PC-3 (cell line): ENCODE measurements at regions not wholly inside any gene's neighbourhood (a gene's known extent, or its start where the extent isn't known, plus 50 kb on each side); places are given as distances from the start of the nearest gene placed in this dataset.

Source experiments
- ATAC-seq: fragments of 200-7000 bp; cut with Tn5 transposase; 2 replicates; pipeline ENCODE4 v1.9.1; 2020; ENCODE audit warnings: mild to moderate bottlenecking, moderate library complexity
- BruUV-seq: library from RNA; stranded (reverse); fragments of 400-500 nt; replicated peaks from 2 replicates; lab custom pipeline; 2021; lab: Mats Ljungman, UMichigan
- CTCF ChIA-PET: fragments of 300-600 bp; sonication (Branson Sonifier 250); formaldehyde crosslinking; loops from one replicate; lab custom pipeline; 2022; ENCODE audit warnings: antibody characterized with exemption; lab: Charles Lee
- POLR2A ChIA-PET: fragments of 300-600 bp; sonication (Branson Sonifier 250); formaldehyde crosslinking; loops from one replicate; lab custom pipeline; 2022; ENCODE audit warnings: antibody characterized with exemption; ENCODE audit not compliant: unreplicated experiment; lab: Charles Lee
- DNase-seq: peaks from one replicate; pipeline ENCODE4 v3.0.0-alpha.2; 2015
- H2AFZ ChIP-seq: fragments of 300-600 bp; sonication (generic); 2 replicates; pipeline ENCODE4 v1.6.0; 2016; ENCODE audit warnings: antibody characterized with exemption, low read length
- H3F3A ChIP-seq: fragments of 300-600 bp; sonication (generic); one replicate; pipeline ENCODE4 v1.6.0; 2017; ENCODE audit warnings: antibody characterized with exemption, low read length, control low read depth, mild to moderate bottlenecking; ENCODE audit not compliant: unreplicated experiment
- H3K27ac ChIP-seq: fragments of 300-600 bp; sonication (generic); 2 replicates; pipeline ENCODE4 v1.5.1; 2016; ENCODE audit warnings: mild to moderate bottlenecking, low read length
- H3K27me3 ChIP-seq: fragments of 300-600 bp; sonication (generic); 2 replicates; pipeline ENCODE4 v1.6.1; 2016; ENCODE audit warnings: low read length, mixed read lengths
- H3K36me3 ChIP-seq: fragments of 300-600 bp; sonication (generic); 2 replicates; pipeline ENCODE4 v1.6.1; 2016; ENCODE audit warnings: low read depth, mixed run types, low read length, mixed read lengths
- H3K4me1 ChIP-seq: fragments of 300-600 bp; sonication (generic); 2 replicates; pipeline ENCODE4 v1.5.1; 2016; ENCODE audit warnings: low read length; ENCODE audit not compliant: insufficient read depth
- H3K4me2 ChIP-seq: fragments of 300-600 bp; sonication (generic); 2 replicates; pipeline ENCODE4 v1.6.0; 2016; ENCODE audit warnings: low read length
- H3K4me3 ChIP-seq: fragments of 300-600 bp; sonication (generic); 2 replicates; pipeline ENCODE4 v1.5.1; 2016; ENCODE audit warnings: mild to moderate bottlenecking, low read length, mixed read lengths
- H3K79me2 ChIP-seq: fragments of 300-600 bp; sonication (generic); 2 replicates; pipeline ENCODE4 v1.6.1; 2017; ENCODE audit warnings: low read length, mixed read lengths
- H3K9ac ChIP-seq: fragments of 300-600 bp; sonication (generic); 2 replicates; pipeline ENCODE4 v1.6.0; 2016; ENCODE audit warnings: mild to moderate bottlenecking, low read length
- H3K9me2 ChIP-seq: fragments of 300-600 bp; sonication (generic); replicated peaks from 2 replicates; pipeline ENCODE4 v1.6.1; 2016; ENCODE audit warnings: mixed run types, low read length, mixed read lengths
- H3K9me3 ChIP-seq: fragments of 300-600 bp; sonication (generic); 2 replicates; pipeline ENCODE4 v1.6.1; 2016; ENCODE audit warnings: low read length, mixed read lengths
- H4K20me1 ChIP-seq: fragments of 300-600 bp; sonication (generic); 2 replicates; pipeline ENCODE4 v1.6.1; 2016; ENCODE audit warnings: low read length, mixed read lengths
- CTCF ChIP-seq: fragments of 300-600 bp; sonication (generic); conservative IDR thresholded peaks from 2 replicates; pipeline ENCODE4 v1.5.1; 2017; ENCODE audit warnings: antibody characterized with exemption, low read depth, mild to moderate bottlenecking, low read length
- EZH2 ChIP-seq: fragments of 300-600 bp; sonication (generic); IDR thresholded peaks from one replicate; pipeline ENCODE4 v1.6.1; 2017; ENCODE audit warnings: antibody characterized with exemption, mild to moderate bottlenecking, low read length; ENCODE audit not compliant: unreplicated experiment
- EZH2phosphoT487 ChIP-seq: fragments of 300-600 bp; sonication (generic); IDR thresholded peaks from 2 replicates; pipeline ENCODE4 v1.6.1; 2018; ENCODE audit warnings: mild to moderate bottlenecking, antibody characterized with exemption, low read length, borderline replicate concordance
- intact Hi-C: fragments of 100-400 bp; cut with micrococcal nuclease; formaldehyde crosslinking; loops from 2 replicates; pipeline ENCODE4 v1.9.0; 2023

GRCh38 chr22:22716136-22716665 lies 71.8 kb downstream of the GGTLC2 start:
- Histone ChIP-seq H2AFZ (no peak overlapping the region), H3K9ac (no peak overlapping the region), H3K27me3 (no peaks in the 10 kb centered on the region), H3K4me2 (no peak overlapping the region), H4K20me1 (no peaks in the 10 kb centered on the region), H3K4me1 (peaks cover 13% of the 10 kb centered on the region), H3K27ac (no peak overlapping the region), H3K9me3 (no peaks in the 10 kb centered on the region), H3K36me3 (no peaks in the 10 kb centered on the region), H3K9me2 (no peaks in the 10 kb centered on the region), H3K79me2 (no peaks in the 10 kb centered on the region), H3K4me3 (no peak overlapping the region), H3F3A (no peaks in the 10 kb centered on the region)
- no TSS peak for BruUV-seq
- intact Hi-C loops = no loop called here
- no peak for TF ChIP-seq EZH2
- TF ChIP-seq CTCF = no peak
- TF ChIP-seq EZH2phosphoT487 = no peak
- CTCF ChIA-PET = no interaction called here
- DNase-seq (no peak), ATAC-seq (no peak)
- POLR2A ChIA-PET = no interaction called here

DNA sequence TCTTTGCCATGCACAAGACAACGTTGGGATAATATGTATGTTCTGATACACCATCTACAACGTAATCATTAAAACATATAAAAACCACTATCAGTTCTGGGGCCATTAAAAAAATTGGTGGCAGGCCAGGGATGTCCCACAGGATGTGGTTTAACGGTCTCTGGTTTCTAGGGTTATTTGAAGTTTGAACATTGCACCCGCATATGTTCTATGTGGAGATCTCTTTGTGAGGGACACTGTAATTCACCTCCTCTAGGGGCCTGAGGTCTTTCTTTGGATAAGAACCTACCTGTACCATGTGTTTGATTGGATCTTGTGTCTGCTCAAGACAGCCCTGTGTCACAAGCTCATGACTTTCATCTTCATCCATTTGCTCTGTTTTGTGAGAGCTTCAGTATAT lies 73.2 kb downstream of the GGTLC2 start:
- Histone ChIP-seq H3K27ac (no peak overlapping the region), H3K79me2 (no peaks in the 10 kb centered on the region), H3K4me3 (no peak overlapping the region), H2AFZ (no peak overlapping the region), H3K9me2 (no peaks in the 10 kb centered on the region), H3K9me3 (no peaks in the 10 kb centered on the region), H3K4me1 (peaks cover 21% of the 10 kb centered on the region), H3K9ac (no peak overlapping the region), H3K36me3 (no peaks in the 10 kb centered on the region), H3F3A (no peaks in the 10 kb centered on the region), H3K27me3 (no peaks in the 10 kb centered on the region), H4K20me1 (no peaks in the 10 kb centered on the region), H3K4me2 (no peak overlapping the region)
- ChIA-PET POLR2A (no interaction called here), CTCF (no interaction called here)
- TF ChIP-seq EZH2 (no peak), CTCF (no peak), EZH2phosphoT487 (no peak)
- intact Hi-C loops = no loop called here
- no TSS peak for BruUV-seq
- DNase-seq = no peak
- ATAC-seq = no peak

DNA sequence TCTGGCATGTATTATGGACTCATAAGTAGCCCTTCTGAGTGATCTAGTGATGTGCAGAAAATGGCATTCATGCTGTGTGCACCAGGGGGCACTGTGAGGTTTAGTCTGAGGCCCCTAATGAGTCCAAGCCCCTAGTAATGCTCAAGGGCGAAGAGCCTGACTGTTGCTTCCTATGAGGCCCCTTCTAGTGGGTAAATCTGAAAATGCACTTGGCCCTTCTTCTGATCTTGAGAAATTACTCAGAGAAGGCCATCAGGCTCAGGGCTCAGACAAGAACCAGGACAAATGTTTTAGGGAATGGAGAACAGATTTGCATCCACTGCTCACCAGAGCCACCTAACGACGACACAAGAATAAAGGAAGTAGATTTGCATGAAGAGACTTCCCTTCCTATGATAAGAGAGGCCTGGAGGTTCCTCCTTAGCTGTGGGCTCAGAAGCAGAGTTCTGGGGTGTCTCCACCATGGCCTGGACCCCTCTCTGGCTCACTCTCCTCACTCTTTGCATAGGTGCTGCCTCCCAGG lies 75.8 kb downstream of the GGTLC2 start:
- H3K9me3 ChIP-seq = no peaks in the 10 kb centered on the region
- peak; percentile 22; the same call in 1 of the 2 replicates for ATAC-seq
- ChIA-PET CTCF (no interaction called here), POLR2A (no interaction called here)
- H3K36me3 ChIP-seq = no peaks in the 10 kb centered on the region
- no peaks in the 10 kb centered on the region for H3K27me3 ChIP-seq
- H3K4me1 ChIP-seq = peaks cover 21% of the 10 kb centered on the region
- no peak overlapping the region for H3K27ac ChIP-seq
- no peak overlapping the region for H3K4me2 ChIP-seq
- H4K20me1 ChIP-seq = no peaks in the 10 kb centered on the region
- H3K79me2 ChIP-seq = no peaks in the 10 kb centered on the region
- no peak overlapping the region for H3K4me3 ChIP-seq
- H3K9me2 ChIP-seq = no peaks in the 10 kb centered on the region
- no peak for TF ChIP-seq EZH2
- TF ChIP-seq CTCF = peak; percentile 65
- TF ChIP-seq EZH2phosphoT487 = no peak
- no peak overlapping the region for H2AFZ ChIP-seq
- peak; percentile 34 for DNase-seq
- no peaks in the 10 kb centered on the region for H3F3A ChIP-seq
- intact Hi-C loops = no loop called here
- no TSS peak for BruUV-seq
- no peak overlapping the region for H3K9ac ChIP-seq
